Uterus (tissue), 3 donors: ENCODE measurements at regions not wholly inside any gene's neighbourhood (a gene's known extent, or its start where the extent isn't known, plus 50 kb on each side); places are given as distances from the start of the nearest gene placed in this dataset.
A peak's percentile ranks its signal among the peaks of the same experiment; 100 is the strongest.

Source experiments
- DNase-seq, 2 donors: peaks; one replicate each; pipeline ENCODE4 v3.0.0-alpha.2; 2019 to 2020
- H3K27ac ChIP-seq, 2 donors: fragments of 200-600 bp; sonication (generic); 1 replicate in 1 of 2; 2 replicates in 1 of 2; pipeline ENCODE4 v1.5.1; 2016 to 2018
- H3K27me3 ChIP-seq, 2 donors: fragments of 200-600 bp; sonication (generic); one replicate each; pipeline ENCODE4 v1.5.1; 2018 to 2019; ENCODE audit warnings: control low read depth in 1 of 2
- H3K36me3 ChIP-seq, 2 donors: fragments of 200-600 bp; sonication (generic); one replicate each; pipeline ENCODE4 v1.5.1; 2019; ENCODE audit warnings: control low read depth in 1 of 2
- H3K4me1 ChIP-seq, 2 donors: fragments of 200-600 bp; sonication (generic); one replicate each; pipeline ENCODE4 v1.5.1; 2018 to 2019; ENCODE audit warnings: control low read depth in 1 of 2
- H3K4me3 ChIP-seq, 2 donors: fragments of 200-600 bp; sonication (generic); 1 replicate in 1 of 2; 2 replicates in 1 of 2; pipeline ENCODE4 v1.5.1; 2018 to 2019; ENCODE audit warnings: mild to moderate bottlenecking in 1 of 2
- H3K9me3 ChIP-seq, 2 donors: fragments of 200-600 bp; sonication (generic); one replicate each; pipeline ENCODE4 v1.5.1; 2019; ENCODE audit warnings: control low read depth in 1 of 2
- POLR2A ChIP-seq, 2 donors: fragments of 450-650 bp; IDR thresholded peaks; one replicate each; pipeline ENCODE4 v1.6.1; 2016; ENCODE audit warnings: antibody characterized with exemption in 2 of 2, mild to moderate bottlenecking in 1 of 2, moderate library complexity in 1 of 2
- intact Hi-C: fragments of 100-400 bp; cut with DNase I; formaldehyde crosslinking; loops from one replicate; pipeline ENCODE4 v1.15.1; 2023; ENCODE audit warnings: low total_unique reads
- TF ChIP-seq, protein P1 (sequence below), 4 experiments: fragments of 200-600 bp in 2 of 4; fragments of 450-650 bp in 2 of 4; sonication (generic) in 2 of 4; IDR thresholded peaks; one replicate each; pipeline ENCODE4 v1.5.1; 2016 to 2019; ENCODE audit warnings: antibody characterized with exemption in 4 of 4, mild to moderate bottlenecking in 2 of 4, moderate library complexity in 1 of 4
- donor health status: DM: yes; HTN: yes; CAD: no.

DNA sequence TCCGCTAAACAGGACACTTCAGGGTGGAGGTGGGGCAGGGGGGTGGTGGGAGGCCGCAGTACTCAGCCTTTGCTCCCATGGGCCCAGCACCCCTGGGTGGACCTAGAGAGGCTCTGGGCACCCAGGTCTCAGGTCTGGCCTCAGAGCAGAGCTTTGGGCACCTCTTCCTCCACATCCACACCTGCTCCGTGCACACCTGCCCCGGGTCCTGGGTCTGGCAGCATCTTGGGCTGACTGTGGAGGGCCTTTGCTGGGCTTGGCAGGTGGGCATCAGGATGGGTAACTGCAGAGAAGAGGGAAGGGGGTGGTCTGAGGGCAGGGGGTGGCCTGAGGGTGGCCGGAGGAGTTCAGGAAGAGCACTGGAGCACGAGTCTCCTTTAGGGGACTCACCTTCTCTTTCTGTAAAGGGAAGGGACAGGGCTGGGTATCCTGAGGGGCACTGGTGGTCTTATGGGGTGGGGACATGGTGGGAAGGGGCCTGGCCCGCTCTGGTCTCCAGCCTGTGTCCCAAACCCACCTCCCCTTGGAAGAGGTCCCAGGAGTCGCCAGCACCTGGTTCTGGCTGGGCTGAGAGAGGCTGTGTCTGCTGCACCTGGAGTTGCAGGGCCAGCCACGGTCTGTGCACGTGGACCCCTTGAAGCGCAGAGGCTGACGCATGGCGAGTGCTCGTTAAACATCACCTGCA is 106.7 kb upstream of the IER5L start:
- intact Hi-C loops: no loop called here
- Histone ChIP-seq H3K27me3 (no peaks in the 10 kb centered on the region), H3K36me3 (no peaks in the 10 kb centered on the region), H3K27ac (no peak overlapping the region), H3K4me1 (no peaks in the 10 kb centered on the region), H3K4me3 (no peak overlapping the region), H3K9me3 (no peaks in the 10 kb centered on the region)
- no peak for DNase-seq
- TF ChIP-seq, protein P1, sequence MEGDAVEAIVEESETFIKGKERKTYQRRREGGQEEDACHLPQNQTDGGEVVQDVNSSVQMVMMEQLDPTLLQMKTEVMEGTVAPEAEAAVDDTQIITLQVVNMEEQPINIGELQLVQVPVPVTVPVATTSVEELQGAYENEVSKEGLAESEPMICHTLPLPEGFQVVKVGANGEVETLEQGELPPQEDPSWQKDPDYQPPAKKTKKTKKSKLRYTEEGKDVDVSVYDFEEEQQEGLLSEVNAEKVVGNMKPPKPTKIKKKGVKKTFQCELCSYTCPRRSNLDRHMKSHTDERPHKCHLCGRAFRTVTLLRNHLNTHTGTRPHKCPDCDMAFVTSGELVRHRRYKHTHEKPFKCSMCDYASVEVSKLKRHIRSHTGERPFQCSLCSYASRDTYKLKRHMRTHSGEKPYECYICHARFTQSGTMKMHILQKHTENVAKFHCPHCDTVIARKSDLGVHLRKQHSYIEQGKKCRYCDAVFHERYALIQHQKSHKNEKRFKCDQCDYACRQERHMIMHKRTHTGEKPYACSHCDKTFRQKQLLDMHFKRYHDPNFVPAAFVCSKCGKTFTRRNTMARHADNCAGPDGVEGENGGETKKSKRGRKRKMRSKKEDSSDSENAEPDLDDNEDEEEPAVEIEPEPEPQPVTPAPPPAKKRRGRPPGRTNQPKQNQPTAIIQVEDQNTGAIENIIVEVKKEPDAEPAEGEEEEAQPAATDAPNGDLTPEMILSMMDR (IDR thresholded peaks at IDR 0.05): no peak
- no peak for TF ChIP-seq POLR2A (IDR thresholded peaks at IDR 0.05)

DNA sequence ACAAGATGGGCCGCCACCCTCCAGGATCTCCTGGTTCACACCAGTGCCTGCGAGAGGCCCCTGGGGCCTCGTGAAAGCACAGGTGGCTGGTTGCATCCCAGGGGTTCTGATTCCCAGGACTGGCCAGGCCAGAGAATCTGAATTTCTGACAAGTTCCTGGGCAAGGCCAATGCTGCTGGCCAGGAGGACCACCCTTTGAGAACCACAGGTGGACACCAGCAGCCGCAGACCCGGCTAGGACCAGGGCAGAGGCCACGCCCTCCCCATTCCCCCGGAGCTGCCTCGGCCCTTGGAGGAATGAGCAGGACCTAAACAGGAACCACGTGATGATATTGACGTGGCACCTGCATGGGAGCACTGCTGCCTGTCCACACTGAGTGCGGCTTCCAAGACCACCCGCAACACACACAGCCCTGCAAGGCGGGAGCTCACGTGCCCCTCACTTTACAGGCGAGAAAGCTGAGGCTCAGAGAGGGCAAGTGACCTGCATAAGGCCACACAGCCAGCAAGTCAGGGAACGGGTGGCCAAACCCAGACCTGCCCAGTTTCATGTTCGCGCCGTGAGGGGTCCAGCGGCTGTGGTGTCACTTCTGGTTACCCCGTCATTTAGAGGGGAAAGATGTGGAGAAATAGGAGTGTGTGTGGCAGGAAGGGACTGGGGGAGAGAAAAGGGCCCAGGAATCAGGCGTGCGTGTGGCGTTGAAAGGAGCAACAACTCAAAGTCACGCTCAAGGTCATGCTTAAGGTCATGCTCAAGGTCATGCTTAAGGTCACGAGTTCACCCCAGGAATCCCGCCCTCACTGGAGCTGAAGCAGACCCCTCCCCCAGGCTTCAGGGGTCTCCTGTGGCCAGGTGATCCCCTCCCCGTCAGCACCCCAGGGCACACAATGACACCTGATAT is 105.9 kb upstream of the IER5L start:
- H3K4me3 ChIP-seq: no peak overlapping the region
- intact Hi-C loops: no loop called here
- no peak for DNase-seq
- no peaks in the 10 kb centered on the region for H3K36me3 ChIP-seq
- H3K9me3 ChIP-seq: no peaks in the 10 kb centered on the region
- H3K27me3 ChIP-seq: no peaks in the 10 kb centered on the region
- H3K4me1 ChIP-seq: no peaks in the 10 kb centered on the region
- TF ChIP-seq POLR2A (IDR thresholded peaks at IDR 0.05): no peak
- TF ChIP-seq, protein P1 (IDR thresholded peaks at IDR 0.05): no peak
- peak overlapping the region; percentile 43 to 56 for H3K27ac ChIP-seq

DNA sequence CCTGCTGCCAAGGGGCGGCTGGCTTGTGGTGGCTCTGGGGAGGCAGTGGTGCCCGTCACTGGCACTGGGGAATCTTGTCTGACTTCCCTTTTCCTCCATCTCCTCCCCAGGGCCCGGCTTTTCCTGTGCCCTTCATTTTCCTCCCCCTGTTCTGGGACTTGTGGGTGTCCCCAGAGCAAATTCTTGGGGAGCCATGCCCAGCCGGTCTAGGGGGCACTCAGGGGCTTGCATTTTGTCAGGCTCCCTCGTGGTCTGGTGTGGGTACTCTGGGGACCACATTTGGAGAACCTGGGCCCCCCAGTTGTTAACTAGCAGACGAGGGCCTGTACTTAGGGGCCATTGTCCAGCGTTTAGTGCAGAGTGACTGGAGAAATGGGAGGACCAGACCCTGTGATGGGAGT is 105.2 kb upstream of the IER5L start:
- DNase-seq: no peak
- TF ChIP-seq, protein P1 (IDR thresholded peaks at IDR 0.05): no peak
- TF ChIP-seq POLR2A (IDR thresholded peaks at IDR 0.05): no peak
- no peaks in the 10 kb centered on the region for H3K4me1 ChIP-seq
- H3K4me3 ChIP-seq: peak overlapping the region; percentile 21 to 25
- intact Hi-C loops: no loop called here
- peak overlapping the region; percentile 43 to 56 for H3K27ac ChIP-seq
- H3K27me3 ChIP-seq: no peaks in the 10 kb centered on the region
- H3K36me3 ChIP-seq: no peaks in the 10 kb centered on the region
- H3K9me3 ChIP-seq: no peaks in the 10 kb centered on the region

DNA sequence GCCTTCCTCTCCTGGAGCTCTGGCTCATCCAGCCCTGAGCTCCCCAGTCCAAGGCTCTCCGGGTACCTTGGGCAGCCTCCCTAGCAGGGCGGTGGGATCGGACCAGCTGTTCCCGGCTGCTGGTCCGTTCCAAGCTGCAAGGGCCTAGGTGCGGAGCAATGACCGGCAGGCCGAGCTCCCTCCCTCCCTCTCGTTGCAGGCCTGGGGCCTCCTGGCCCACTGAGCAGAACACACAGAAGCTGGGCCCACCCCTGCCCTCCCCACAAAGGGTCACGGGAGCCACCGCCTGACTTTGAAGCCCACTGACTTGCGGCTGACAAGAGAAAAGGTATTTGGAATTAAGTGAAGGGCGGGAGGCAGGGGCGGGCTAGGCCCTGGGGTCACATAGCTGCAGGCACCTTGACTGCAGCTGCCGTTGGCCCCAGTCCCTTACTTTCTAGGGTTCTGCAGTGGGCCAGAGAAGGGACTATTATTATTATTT is 104.7 kb upstream of the IER5L start:
- Histone ChIP-seq H3K27ac (peak overlapping the region; percentile 43 to 56), H3K4me1 (no peaks in the 10 kb centered on the region), H3K27me3 (no peaks in the 10 kb centered on the region), H3K9me3 (no peaks in the 10 kb centered on the region), H3K36me3 (no peaks in the 10 kb centered on the region), H3K4me3 (peak overlapping the region; percentile 21 to 25)
- no peak for DNase-seq
- intact Hi-C loops: no loop called here
- TF ChIP-seq, protein P1 (IDR thresholded peaks at IDR 0.05): no peak
- TF ChIP-seq POLR2A (IDR thresholded peaks at IDR 0.05): no peak

DNA sequence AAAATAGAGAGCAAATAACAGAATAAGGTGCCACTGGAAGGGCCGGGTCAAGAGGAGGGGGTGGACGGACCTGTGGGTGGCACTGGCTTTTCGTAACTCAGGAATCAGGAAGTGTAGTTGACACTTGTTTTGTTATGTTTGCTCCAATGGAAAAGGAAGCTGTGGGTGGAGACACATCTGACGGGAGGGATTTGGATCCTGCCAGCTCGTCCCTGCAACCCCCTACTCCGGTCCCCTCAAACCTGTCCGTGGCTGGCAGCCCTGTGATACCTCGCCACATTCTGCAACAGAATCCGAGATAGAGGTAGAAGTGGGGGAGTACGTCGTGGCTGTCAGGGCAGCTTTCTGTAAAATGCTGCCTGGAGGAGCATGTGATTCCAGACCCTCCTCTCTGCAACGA is 104.2 kb upstream of the IER5L start:
- Histone ChIP-seq H3K4me1 (no peaks in the 10 kb centered on the region), H3K27ac (peak overlapping the region; percentile 43 to 56), H3K27me3 (no peaks in the 10 kb centered on the region), H3K9me3 (no peaks in the 10 kb centered on the region), H3K4me3 (peak overlapping the region; percentile 21 to 25), H3K36me3 (no peaks in the 10 kb centered on the region)
- TF ChIP-seq, protein P1 (IDR thresholded peaks at IDR 0.05): no peak
- no peak for TF ChIP-seq POLR2A (IDR thresholded peaks at IDR 0.05)
- intact Hi-C loops: no loop called here
- DNase-seq: no peak
